ENCODE measurements at regions not wholly inside any gene's neighbourhood (a gene's known extent, or its start where the extent isn't known, plus 50 kb on each side); places are given as distances from the start of the nearest gene placed in this dataset.

- H3K27ac ChIP-seq (ENCODE audit: low read depth in 1 of 3, low read length in 2 of 3), result no peak overlapping the region
- H3K4me1 ChIP-seq (ENCODE audit: control insufficient read depth in 3 of 3, insufficient read depth in 2 of 3, low read depth in 1 of 3, low read length in 2 of 3), result no peaks in the 10 kb centered on the region
- H3K4me3 ChIP-seq (ENCODE audit: low read depth in 1 of 3, low read length in 3 of 3), result no peak overlapping the region
- H3K36me3 ChIP-seq (ENCODE audit: control insufficient read depth in 3 of 3, insufficient read depth in 2 of 3, low read depth in 1 of 3, low read length in 3 of 3), result no peaks in the 10 kb centered on the region
- H3K27me3 ChIP-seq (ENCODE audit: control insufficient read depth in 3 of 3, insufficient read depth in 3 of 3, low read length in 3 of 3), result no peaks in the 10 kb centered on the region
- FAIRE-seq (no peak), DNase-seq (no peak)
- H3K9me3 ChIP-seq (ENCODE audit: control insufficient read depth in 2 of 2, insufficient read depth in 1 of 2, low read depth in 1 of 2, low read length in 1 of 2), result no peaks in the 10 kb centered on the region
These were observed 253.9 kb upstream of the NXPH2 start for GRCh38 chr2:139034064-139034463.

- H3K4me1 ChIP-seq (ENCODE audit: control insufficient read depth in 3 of 3, insufficient read depth in 2 of 3, low read depth in 1 of 3, low read length in 2 of 3), result no peaks in the 10 kb centered on the region
- no peak for DNase-seq
- H3K9me3 ChIP-seq (ENCODE audit: control insufficient read depth in 2 of 2, insufficient read depth in 1 of 2, low read depth in 1 of 2, low read length in 1 of 2), result no peaks in the 10 kb centered on the region
- H3K4me3 ChIP-seq (ENCODE audit: low read depth in 1 of 3, low read length in 3 of 3), result no peak overlapping the region
- no peaks in the 10 kb centered on the region for H3K36me3 ChIP-seq (ENCODE audit: control insufficient read depth in 3 of 3, insufficient read depth in 2 of 3, low read depth in 1 of 3, low read length in 3 of 3)
- WGBS, 3 donors, result 48 to 53% (median 51%) methylated on average over 2 of the region's 2 CpGs
- no peak overlapping the region for H3K27ac ChIP-seq (ENCODE audit: low read depth in 1 of 3, low read length in 2 of 3)
- H3K27me3 ChIP-seq (ENCODE audit: control insufficient read depth in 3 of 3, insufficient read depth in 3 of 3, low read length in 3 of 3), result no peaks in the 10 kb centered on the region
- no peak for FAIRE-seq
These were observed 253.1 kb upstream of the NXPH2 start for GRCh38 chr2:139033300-139033699.

GRCh38 chr2:139031722-139032121 is 251.5 kb upstream of the NXPH2 start:
- Histone ChIP-seq H3K4me3 (ENCODE audit: low read depth in 1 of 3, low read length in 3 of 3) (no peak overlapping the region), H3K4me1 (ENCODE audit: control insufficient read depth in 3 of 3, insufficient read depth in 2 of 3, low read depth in 1 of 3, low read length in 2 of 3) (no peaks in the 10 kb centered on the region), H3K27ac (ENCODE audit: low read depth in 1 of 3, low read length in 2 of 3) (no peak overlapping the region), H3K27me3 (ENCODE audit: control insufficient read depth in 3 of 3, insufficient read depth in 3 of 3, low read length in 3 of 3) (no peaks in the 10 kb centered on the region), H3K9me3 (ENCODE audit: control insufficient read depth in 2 of 2, insufficient read depth in 1 of 2, low read depth in 1 of 2, low read length in 1 of 2) (no peaks in the 10 kb centered on the region), H3K36me3 (ENCODE audit: control insufficient read depth in 3 of 3, insufficient read depth in 2 of 3, low read depth in 1 of 3, low read length in 3 of 3) (no peaks in the 10 kb centered on the region)
- FAIRE-seq (no peak), DNase-seq (no peak)

DNA sequence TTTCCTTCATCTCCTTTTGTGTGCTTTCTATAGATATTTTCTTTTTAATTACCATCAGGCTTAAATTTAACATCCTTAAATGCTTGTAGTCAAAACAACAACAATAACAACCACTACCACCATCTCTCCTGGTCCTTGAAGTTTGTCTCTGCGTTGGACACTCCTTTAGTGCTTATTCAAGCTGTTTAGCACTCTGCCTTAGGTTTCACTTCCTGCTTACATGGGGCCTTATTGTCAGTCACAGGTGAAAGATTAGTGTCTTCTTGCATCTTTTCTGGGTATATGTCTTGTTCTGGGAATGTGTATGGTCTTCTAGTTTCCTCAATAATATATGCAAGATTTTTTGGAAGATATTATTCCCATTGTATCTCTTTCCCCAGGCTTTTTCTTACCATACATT is 240.1 kb upstream of the NXPH2 start:
- WGBS, 3 donors, result 43 to 76% (median 53%) methylated on average over 1 of the region's 1 CpG
- FAIRE-seq (no peak), DNase-seq (no peak)
- Histone ChIP-seq H3K9me3 (ENCODE audit: control insufficient read depth in 2 of 2, insufficient read depth in 1 of 2, low read depth in 1 of 2, low read length in 1 of 2) (peaks cover 2 to 15% of the 10 kb centered on the region in 2 donors), H3K36me3 (ENCODE audit: control insufficient read depth in 3 of 3, insufficient read depth in 2 of 3, low read depth in 1 of 3, low read length in 3 of 3) (no peaks in the 10 kb centered on the region), H3K27ac (ENCODE audit: low read depth in 1 of 3, low read length in 2 of 3) (no peak overlapping the region), H3K27me3 (ENCODE audit: control insufficient read depth in 3 of 3, insufficient read depth in 3 of 3, low read length in 3 of 3) (no peaks in the 10 kb centered on the region), H3K4me3 (ENCODE audit: low read depth in 1 of 3, low read length in 3 of 3) (no peak overlapping the region), H3K4me1 (ENCODE audit: control insufficient read depth in 3 of 3, insufficient read depth in 2 of 3, low read depth in 1 of 3, low read length in 2 of 3) (no peaks in the 10 kb centered on the region)

- Histone ChIP-seq H3K9me3 (ENCODE audit: control insufficient read depth in 2 of 2, insufficient read depth in 1 of 2, low read depth in 1 of 2, low read length in 1 of 2) (peaks cover 2 to 18% of the 10 kb centered on the region in 2 donors), H3K4me3 (ENCODE audit: low read depth in 1 of 3, low read length in 3 of 3) (no peak overlapping the region)
These were observed 238.1 kb upstream of the NXPH2 start for GRCh38 chr2:139018252-139018651.

DNA sequence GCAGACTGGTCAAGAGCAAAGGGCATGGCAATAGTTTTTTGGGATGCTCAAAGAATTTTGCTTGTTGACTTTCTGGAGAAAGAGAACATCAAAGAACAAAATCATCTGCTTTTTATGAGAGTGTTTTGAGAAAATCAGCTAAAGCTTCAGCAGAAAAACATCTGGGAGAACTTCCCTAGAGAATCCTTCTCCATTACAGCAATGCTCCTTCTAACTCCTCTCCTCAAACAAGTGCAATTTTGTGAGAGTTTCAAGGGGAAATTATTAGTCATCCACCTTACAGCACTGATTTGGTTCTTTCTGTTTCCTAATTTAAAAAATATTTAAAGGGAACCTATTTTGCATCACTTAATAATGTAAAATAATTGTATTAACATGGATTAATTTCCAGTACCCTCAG is 226.9 kb upstream of the NXPH2 start:
- H3K36me3 ChIP-seq (ENCODE audit: control insufficient read depth in 3 of 3, insufficient read depth in 2 of 3, low read depth in 1 of 3, low read length in 3 of 3), result no peaks in the 10 kb centered on the region
- FAIRE-seq (no peak), DNase-seq (no peak)
- H3K4me3 ChIP-seq (ENCODE audit: low read depth in 1 of 3, low read length in 3 of 3), result no peak overlapping the region
- H3K9me3 ChIP-seq (ENCODE audit: control insufficient read depth in 2 of 2, insufficient read depth in 1 of 2, low read depth in 1 of 2, low read length in 1 of 2), result no peaks in the 10 kb centered on the region
- no peaks in the 10 kb centered on the region for H3K27me3 ChIP-seq (ENCODE audit: control insufficient read depth in 3 of 3, insufficient read depth in 3 of 3, low read length in 3 of 3)
- H3K27ac ChIP-seq (ENCODE audit: low read depth in 1 of 3, low read length in 2 of 3), result no peak overlapping the region
- no peaks in the 10 kb centered on the region for H3K4me1 ChIP-seq (ENCODE audit: control insufficient read depth in 3 of 3, insufficient read depth in 2 of 3, low read depth in 1 of 3, low read length in 2 of 3)

More at GRCh38 chr2:139018252-139018651, 238.1 kb upstream of the NXPH2 start:
- Histone ChIP-seq H3K27ac (ENCODE audit: low read depth in 1 of 3, low read length in 2 of 3) (no peak overlapping the region), H3K36me3 (ENCODE audit: control insufficient read depth in 3 of 3, insufficient read depth in 2 of 3, low read depth in 1 of 3, low read length in 3 of 3) (no peaks in the 10 kb centered on the region), H3K27me3 (ENCODE audit: control insufficient read depth in 3 of 3, insufficient read depth in 3 of 3, low read length in 3 of 3) (no peaks in the 10 kb centered on the region), H3K4me1 (ENCODE audit: control insufficient read depth in 3 of 3, insufficient read depth in 2 of 3, low read depth in 1 of 3, low read length in 2 of 3) (no peaks in the 10 kb centered on the region)
- DNase-seq, result no peak
- 72 to 87% (median 85%) methylated on average over 2 of the region's 2 CpGs for WGBS, 3 donors
- FAIRE-seq, result no peak

- no peaks in the 10 kb centered on the region for H3K4me1 ChIP-seq (ENCODE audit: control insufficient read depth in 3 of 3, insufficient read depth in 2 of 3, low read depth in 1 of 3, low read length in 2 of 3)
- FAIRE-seq, result no peak
- H3K9me3 ChIP-seq (ENCODE audit: control insufficient read depth in 2 of 2, insufficient read depth in 1 of 2, low read depth in 1 of 2, low read length in 1 of 2), result no peaks in the 10 kb centered on the region
- H3K4me3 ChIP-seq (ENCODE audit: low read depth in 1 of 3, low read length in 3 of 3), result no peak overlapping the region
- no peaks in the 10 kb centered on the region for H3K27me3 ChIP-seq (ENCODE audit: control insufficient read depth in 3 of 3, insufficient read depth in 3 of 3, low read length in 3 of 3)
- H3K36me3 ChIP-seq (ENCODE audit: control insufficient read depth in 3 of 3, insufficient read depth in 2 of 3, low read depth in 1 of 3, low read length in 3 of 3), result no peaks in the 10 kb centered on the region
- whole genome bisulfite sequencing, 3 donors, result 52 to 67% (median 62%) methylated on average over 6 of the region's 6 CpGs
- no peak overlapping the region for H3K27ac ChIP-seq (ENCODE audit: low read depth in 1 of 3, low read length in 2 of 3)
- no peak for DNase-seq
These were observed 220.1 kb upstream of the NXPH2 start for GRCh38 chr2:139000131-139000785.

GRCh38 chr2:138997856-138998517 is 217.8 kb upstream of the NXPH2 start:
- H3K36me3 ChIP-seq (ENCODE audit: control insufficient read depth in 3 of 3, insufficient read depth in 2 of 3, low read depth in 1 of 3, low read length in 3 of 3), result no peaks in the 10 kb centered on the region
- no peaks in the 10 kb centered on the region for H3K9me3 ChIP-seq (ENCODE audit: control insufficient read depth in 2 of 2, insufficient read depth in 1 of 2, low read depth in 1 of 2, low read length in 1 of 2)
- H3K27me3 ChIP-seq (ENCODE audit: control insufficient read depth in 3 of 3, insufficient read depth in 3 of 3, low read length in 3 of 3), result no peaks in the 10 kb centered on the region
- H3K4me1 ChIP-seq (ENCODE audit: control insufficient read depth in 3 of 3, insufficient read depth in 2 of 3, low read depth in 1 of 3, low read length in 2 of 3), result no peaks in the 10 kb centered on the region
- no peak for FAIRE-seq
- H3K4me3 ChIP-seq (ENCODE audit: low read depth in 1 of 3, low read length in 3 of 3), result no peak overlapping the region
- 58 to 73% (median 71%) methylated on average over 3 of the region's 3 CpGs for WGBS, 3 donors
- no peak overlapping the region for H3K27ac ChIP-seq (ENCODE audit: low read depth in 1 of 3, low read length in 2 of 3)
- no peak for DNase-seq

DNA sequence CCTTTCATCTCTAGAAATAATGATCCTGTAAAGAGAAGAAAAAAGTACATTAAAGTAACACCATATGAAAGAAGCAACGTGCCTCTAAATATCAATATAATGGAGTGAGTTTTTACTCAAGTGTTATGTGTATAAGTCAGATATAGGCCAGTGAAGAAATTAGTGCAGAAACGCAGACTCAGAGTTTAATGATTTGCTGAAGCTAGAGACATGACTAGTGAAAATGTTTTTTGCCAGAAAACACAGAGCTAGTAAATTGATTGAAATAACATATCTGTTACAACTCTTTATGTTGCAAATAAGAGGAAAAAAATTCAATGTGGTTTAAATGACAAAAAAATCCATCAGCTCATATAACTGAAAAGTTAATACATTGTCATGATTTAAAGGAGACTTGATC is 217.2 kb upstream of the NXPH2 start:
- DNase-seq (no peak), FAIRE-seq (no peak)
- Histone ChIP-seq H3K27ac (ENCODE audit: low read depth in 1 of 3, low read length in 2 of 3) (no peak overlapping the region), H3K36me3 (ENCODE audit: control insufficient read depth in 3 of 3, insufficient read depth in 2 of 3, low read depth in 1 of 3, low read length in 3 of 3) (no peaks in the 10 kb centered on the region), H3K9me3 (ENCODE audit: control insufficient read depth in 2 of 2, insufficient read depth in 1 of 2, low read depth in 1 of 2, low read length in 1 of 2) (no peaks in the 10 kb centered on the region), H3K4me3 (ENCODE audit: low read depth in 1 of 3, low read length in 3 of 3) (no peak overlapping the region), H3K4me1 (ENCODE audit: control insufficient read depth in 3 of 3, insufficient read depth in 2 of 3, low read depth in 1 of 3, low read length in 2 of 3) (no peaks in the 10 kb centered on the region), H3K27me3 (ENCODE audit: control insufficient read depth in 3 of 3, insufficient read depth in 3 of 3, low read length in 3 of 3) (no peaks in the 10 kb centered on the region)
- whole genome bisulfite sequencing, 3 donors, result 59 to 71% (median 63%) methylated on average over 2 of the region's 2 CpGs

All from small intestine (tissue), 7 donors.